Glomerular visceral epithelial cell (primary cell): ENCODE measurements at regions not wholly inside any gene's neighbourhood (a gene's known extent, or its start where the extent isn't known, plus 50 kb on each side); places are given as distances from the start of the nearest gene placed in this dataset.
"Not testable (repeated sequence)": the region's sequence is repeated elsewhere in the genome, so short reads cannot be mapped to it uniquely, and the experiment has no call there.

ENCODE experiments used
- DNase-seq: peaks from one replicate; pipeline ENCODE4 v3.0.0-alpha.2; 2016; ENCODE audit errors: extremely low spot score

GRCh38 chr20:54848984-54849538 is 373.7 kb downstream of the DOK5 start:
- DNase-seq: no peak

- DNase-seq: no peak
Measured at GRCh38 chr20:54848262-54848661, 372.9 kb downstream of the DOK5 start.

DNA sequence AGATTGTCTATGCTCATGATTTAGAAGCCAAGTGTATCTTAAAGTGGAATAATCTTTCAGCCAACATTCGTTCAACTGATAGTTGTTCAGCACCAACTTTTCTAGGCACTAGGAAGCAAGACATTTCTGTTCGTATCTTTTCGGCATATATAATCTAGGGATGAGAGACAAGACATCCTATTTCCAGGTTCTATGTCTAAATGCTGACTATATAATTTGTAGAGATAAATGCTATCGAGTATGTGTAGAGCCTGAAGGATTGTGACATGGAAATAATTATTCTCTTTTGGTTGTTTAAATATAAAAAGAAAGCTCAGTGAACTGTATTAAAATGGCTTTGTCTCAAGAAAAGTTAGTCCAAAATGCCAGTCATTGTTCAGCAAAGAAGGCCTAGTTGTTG is 371.6 kb downstream of the DOK5 start:
- DNase-seq: no peak

DNA sequence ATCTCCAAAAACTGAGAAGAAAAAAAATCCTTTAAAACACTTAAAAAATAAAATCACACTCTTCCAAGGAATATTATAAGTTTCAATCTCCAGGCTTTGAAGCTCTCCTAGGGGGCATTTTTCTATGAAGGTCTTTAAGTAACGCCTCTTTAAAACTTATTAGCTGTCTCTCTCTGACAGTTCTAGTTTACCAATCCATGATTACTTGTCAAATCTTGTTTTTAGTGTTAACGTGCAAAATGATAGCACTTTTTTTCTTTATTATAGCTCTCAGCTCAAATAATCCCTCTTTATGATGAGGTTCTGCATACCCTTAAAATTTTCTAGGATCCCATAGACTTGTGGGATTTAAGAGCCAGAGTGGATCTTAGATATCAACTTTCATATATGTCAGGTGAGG is 369.0 kb downstream of the DOK5 start:
- no peak for DNase-seq

GRCh38 chr20:54843865-54844264 is 368.5 kb downstream of the DOK5 start:
- no peak for DNase-seq

- no peak for DNase-seq
Measured at GRCh38 chr20:54843431-54843830, 368.0 kb downstream of the DOK5 start.

DNA sequence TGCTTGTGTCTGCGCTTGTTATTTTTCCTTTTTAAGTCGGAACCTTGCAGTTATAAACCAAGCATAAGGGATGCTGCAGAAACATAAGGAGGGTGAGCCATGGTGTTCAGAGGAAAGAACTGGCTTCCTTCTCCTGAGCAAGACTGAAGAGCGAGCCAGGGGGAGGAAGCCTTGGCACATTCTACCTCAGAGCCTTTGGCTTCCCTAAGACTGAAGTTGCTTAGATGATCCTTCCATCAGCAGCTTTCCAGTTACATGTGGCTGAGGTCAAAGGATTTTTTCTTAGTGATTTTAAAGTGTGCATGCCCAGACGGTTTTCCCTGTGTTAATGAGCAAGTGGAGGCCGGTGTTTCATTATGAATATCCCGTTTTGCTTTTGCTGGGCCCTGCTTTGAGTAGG is 363.8 kb downstream of the DOK5 start:
- DNase-seq: no peak

GRCh38 chr20:54837226-54837625 is 361.8 kb downstream of the DOK5 start:
- DNase-seq: no peak

DNA sequence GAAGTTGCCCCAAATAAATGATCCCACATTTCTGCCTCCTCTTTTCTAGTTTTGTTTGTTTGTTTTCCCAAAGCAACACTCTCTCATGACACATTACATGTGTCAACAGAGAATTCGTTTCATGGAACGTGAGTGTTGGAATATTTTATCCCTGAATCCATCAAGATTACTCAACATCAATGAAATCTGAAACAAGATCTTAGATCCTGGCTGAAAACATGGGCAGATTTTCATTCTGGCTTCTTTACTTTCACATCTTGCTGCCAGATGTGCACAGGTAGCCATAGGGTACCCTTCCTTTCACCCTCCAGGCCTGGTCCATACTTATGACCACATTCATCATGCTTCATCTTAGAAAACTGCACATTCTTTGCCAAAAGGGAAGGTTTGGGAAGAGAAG is 347.0 kb downstream of the DOK5 start:
- no peak for DNase-seq

- DNase-seq: no peak
Measured at GRCh38 chr20:54820392-54820791, 345.0 kb downstream of the DOK5 start.

DNA sequence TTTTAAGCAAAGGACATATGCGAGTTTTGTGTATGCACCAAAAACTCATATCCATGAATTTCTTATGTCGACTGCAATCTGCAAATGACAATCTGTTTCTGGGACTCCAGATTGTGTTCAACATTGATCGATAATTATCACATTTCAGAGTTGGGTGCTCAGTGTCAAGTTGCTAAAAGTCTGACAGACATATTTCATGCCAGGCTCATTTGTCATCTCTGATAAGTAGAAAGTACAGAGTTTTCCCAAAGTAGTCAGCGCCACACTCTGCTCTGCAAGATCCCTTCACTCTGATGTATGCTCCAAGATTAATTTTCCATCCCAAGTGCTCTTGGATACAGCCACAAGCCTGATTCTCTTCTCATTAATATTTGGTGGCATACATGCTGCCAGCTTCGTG is 331.1 kb downstream of the DOK5 start:
- DNase-seq: no peak

DNA sequence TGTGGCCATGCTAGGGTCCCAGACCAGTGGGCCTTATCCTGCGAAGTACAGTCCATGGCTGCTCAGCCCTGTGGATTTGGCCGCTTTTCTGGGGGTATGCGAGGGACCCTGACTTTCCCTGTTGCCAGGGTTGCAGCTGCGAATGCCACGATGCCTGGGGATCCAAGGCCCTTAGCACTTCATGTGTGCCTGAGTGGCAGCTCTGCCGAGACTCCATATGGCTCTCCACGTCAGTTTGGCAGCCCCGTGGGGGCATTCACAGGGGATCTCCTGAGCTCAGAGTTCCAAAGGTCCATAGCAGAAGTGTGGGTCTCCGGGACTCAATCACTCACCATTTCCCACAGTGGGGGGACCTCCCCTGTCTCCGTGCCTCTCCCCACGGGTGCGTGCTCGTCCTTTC is 319.5 kb downstream of the DOK5 start:
- DNase-seq: no peak

DNA sequence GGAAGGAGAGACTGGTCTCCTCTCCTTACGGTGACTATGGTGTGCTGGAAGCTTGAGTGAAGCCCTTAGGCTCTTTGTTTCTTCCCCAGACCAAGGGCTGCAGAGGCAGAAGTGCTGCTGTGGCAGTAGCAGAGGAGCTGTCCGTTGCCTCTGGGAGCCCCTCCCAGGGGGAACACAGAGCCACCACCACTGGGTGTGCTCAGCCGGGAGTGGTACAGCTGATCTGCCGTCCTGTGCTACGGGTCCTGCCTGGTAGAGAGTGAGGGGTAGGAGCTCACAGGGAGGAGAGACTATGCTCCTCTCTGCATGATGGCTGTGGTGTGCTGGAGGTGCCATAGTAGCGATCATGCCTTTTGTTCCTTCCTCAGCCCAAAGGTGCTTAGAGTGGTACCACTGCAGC is 318.7 kb downstream of the DOK5 start:
- DNase-seq: no peak

GRCh38 chr20:54793291-54793992 is 318.0 kb downstream of the DOK5 start:
- no peak for DNase-seq

GRCh38 chr20:54792688-54793087 is 317.3 kb downstream of the DOK5 start:
- DNase-seq: no peak

- DNase-seq: not testable (repeated sequence)
Measured at GRCh38 chr20:54788260-54788659, 312.9 kb downstream of the DOK5 start.

DNA sequence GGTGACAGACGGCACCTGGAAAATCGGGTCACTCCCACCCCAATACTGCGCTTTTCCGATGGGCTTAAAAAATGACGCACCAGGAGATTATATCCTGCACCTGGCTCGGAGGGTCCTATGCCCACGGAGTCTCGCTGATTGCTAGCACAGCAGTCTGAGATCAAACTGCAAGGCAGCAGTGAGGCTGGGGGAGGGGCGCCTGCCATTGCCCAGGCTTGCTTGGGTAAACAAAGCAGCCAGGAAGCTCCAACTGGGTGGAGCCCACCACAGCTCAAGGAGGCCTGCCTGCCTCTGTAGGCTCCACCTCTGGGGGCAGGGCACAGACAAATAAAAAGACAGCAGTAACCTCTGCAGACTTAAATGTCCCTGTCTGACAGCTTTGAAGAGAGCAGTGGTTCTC is 307.4 kb downstream of the DOK5 start:
- not testable (repeated sequence) for DNase-seq

DNA sequence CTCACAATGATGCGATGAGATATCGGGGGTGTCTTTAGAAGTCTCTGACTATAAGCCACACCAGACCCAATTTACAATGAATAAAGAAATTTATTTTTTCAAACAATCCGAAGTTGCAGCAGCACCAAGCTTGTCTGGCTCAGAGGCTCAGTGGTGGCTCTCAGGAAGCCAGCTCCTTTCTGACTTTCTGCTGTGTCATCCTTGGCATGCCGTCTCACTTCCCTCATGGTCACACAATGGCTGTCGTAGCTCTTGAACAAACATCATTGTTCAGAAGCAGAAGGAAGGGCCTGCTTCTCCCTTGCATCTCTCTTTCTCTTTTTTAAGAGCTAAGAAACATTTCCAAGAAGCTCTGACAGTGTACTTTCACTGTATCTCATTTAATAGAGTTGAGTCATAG is 299.0 kb downstream of the DOK5 start:
- DNase-seq: no peak

DNA sequence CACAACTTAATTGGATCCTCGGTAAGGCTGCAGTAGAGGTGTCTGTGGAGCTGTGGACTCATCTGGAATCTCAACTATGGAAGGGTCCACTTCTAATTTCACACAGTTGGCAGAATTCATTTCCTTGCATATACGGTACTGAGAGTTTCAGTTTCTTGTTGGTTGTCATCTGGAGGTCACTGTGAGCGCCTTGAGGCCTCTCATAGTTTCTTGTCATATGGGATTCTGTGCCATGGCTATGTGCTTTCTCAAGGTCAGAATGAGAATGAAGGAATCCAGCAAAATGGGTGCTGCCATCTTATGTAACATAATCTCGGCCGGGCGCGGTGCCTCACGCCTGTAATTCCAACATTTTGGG is 298.2 kb downstream of the DOK5 start:
- no peak for DNase-seq

- no peak for DNase-seq
Measured at GRCh38 chr20:54772893-54773642, 297.7 kb downstream of the DOK5 start.

- no peak for DNase-seq
Measured at GRCh38 chr20:54766483-54766882, 291.1 kb downstream of the DOK5 start.

GRCh38 chr20:54763366-54763765 is 288.0 kb downstream of the DOK5 start:
- DNase-seq: no peak

GRCh38 chr20:54759589-54759988 is 284.2 kb downstream of the DOK5 start:
- DNase-seq: no peak
